ENCODE measurements at regions not wholly inside any gene's neighbourhood (a gene's known extent, or its start where the extent isn't known, plus 50 kb on each side); places are given as distances from the start of the nearest gene placed in this dataset.

DNA sequence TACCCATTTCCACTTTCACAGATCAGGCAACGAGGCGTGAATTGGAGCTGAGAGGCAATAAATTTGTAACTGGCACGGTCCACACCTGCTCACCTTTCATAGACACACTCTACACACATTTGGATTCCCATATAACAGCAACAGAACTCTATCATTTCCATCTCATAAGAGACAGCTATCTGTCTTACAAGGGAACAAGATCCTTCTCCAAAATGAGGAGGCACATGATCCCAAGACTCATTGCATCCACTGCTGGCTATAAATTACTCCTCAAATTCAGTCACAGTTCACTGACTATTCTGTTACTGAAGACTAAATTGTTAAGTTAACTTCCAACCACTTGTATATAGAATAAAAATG lies 342.8 kb downstream of the MATN1 start:
- TF ChIP-seq POLR2AphosphoS5 (IDR thresholded peaks at IDR 0.05), result no peak
- TF ChIP-seq CTCF (IDR thresholded peaks at IDR 0.05; ENCODE audit: poor library complexity, severe bottlenecking), result no peak
- no peak for TF ChIP-seq RAD21 (conservative IDR thresholded peaks at IDR 0.05)
- TF ChIP-seq EZH2 (IDR thresholded peaks at IDR 0.05; ENCODE audit: borderline replicate concordance, insufficient read depth, low read length, poor library complexity, severe bottlenecking), result no peak
- TF ChIP-seq, protein P1, sequence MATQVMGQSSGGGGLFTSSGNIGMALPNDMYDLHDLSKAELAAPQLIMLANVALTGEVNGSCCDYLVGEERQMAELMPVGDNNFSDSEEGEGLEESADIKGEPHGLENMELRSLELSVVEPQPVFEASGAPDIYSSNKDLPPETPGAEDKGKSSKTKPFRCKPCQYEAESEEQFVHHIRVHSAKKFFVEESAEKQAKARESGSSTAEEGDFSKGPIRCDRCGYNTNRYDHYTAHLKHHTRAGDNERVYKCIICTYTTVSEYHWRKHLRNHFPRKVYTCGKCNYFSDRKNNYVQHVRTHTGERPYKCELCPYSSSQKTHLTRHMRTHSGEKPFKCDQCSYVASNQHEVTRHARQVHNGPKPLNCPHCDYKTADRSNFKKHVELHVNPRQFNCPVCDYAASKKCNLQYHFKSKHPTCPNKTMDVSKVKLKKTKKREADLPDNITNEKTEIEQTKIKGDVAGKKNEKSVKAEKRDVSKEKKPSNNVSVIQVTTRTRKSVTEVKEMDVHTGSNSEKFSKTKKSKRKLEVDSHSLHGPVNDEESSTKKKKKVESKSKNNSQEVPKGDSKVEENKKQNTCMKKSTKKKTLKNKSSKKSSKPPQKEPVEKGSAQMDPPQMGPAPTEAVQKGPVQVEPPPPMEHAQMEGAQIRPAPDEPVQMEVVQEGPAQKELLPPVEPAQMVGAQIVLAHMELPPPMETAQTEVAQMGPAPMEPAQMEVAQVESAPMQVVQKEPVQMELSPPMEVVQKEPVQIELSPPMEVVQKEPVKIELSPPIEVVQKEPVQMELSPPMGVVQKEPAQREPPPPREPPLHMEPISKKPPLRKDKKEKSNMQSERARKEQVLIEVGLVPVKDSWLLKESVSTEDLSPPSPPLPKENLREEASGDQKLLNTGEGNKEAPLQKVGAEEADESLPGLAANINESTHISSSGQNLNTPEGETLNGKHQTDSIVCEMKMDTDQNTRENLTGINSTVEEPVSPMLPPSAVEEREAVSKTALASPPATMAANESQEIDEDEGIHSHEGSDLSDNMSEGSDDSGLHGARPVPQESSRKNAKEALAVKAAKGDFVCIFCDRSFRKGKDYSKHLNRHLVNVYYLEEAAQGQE (IDR thresholded peaks at IDR 0.05; ENCODE audit: borderline replicate concordance), result no peak
- TF ChIP-seq TAF1 (IDR thresholded peaks at IDR 0.05; ENCODE audit: low read depth), result no peak
- TF ChIP-seq SMC3 (conservative IDR thresholded peaks at IDR 0.05; ENCODE audit: poor library complexity), result peak; percentile 54

Measured in neural cell (in vitro differentiated cells).